RPMI7951 (cell line): ENCODE measurements at regions not wholly inside any gene's neighbourhood (a gene's known extent, or its start where the extent isn't known, plus 50 kb on each side); places are given as distances from the start of the nearest gene placed in this dataset.

ENCODE experiments used
- DNase-seq: peaks from one replicate; pipeline ENCODE4 v3.0.0-alpha.2; 2012; ENCODE audit warnings: low read depth

DNA sequence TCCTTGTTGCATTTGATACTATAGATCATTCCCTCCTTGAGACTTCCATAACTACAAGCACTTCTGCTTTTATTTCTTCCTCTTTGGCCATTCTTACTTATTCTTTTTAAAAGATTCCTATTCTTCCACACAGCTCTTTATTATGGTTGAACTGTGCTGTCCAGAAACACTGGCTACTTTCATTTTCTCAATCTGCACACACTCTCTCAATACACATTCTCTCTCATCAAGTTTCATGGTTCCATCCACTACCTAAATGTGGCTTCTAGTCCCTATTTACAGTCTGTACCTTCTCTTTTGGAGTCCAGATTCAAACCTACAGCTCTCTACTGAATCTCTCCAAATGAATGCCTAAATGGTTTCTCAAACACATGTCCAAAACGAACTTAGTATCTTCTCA lies 214.3 kb upstream of the RSPO3 start:
- no peak for DNase-seq

GRCh38 chr6:126905917-126906316 lies 212.6 kb upstream of the RSPO3 start:
- DNase-seq: no peak

DNA sequence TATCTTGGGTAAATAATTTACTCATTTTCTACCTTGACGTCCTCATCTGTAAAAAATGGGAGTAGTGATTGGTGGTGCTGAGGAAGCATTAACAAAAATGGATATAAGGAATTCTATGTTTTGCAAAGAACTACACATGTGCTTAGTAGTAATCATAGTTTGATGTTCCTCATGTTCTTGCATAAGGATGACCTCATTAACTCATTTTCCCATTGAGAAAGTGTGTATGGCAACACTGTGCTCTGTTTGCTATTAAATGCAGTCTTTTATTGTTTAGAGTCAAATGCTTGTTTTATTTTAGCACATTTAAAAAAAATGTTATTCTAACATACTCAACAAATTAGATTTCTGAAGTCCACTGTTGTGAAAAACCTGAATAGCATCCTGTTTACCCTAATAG lies 211.2 kb upstream of the RSPO3 start:
- DNase-seq: no peak

GRCh38 chr6:126907996-126908395 lies 210.5 kb upstream of the RSPO3 start:
- DNase-seq: no peak

DNA sequence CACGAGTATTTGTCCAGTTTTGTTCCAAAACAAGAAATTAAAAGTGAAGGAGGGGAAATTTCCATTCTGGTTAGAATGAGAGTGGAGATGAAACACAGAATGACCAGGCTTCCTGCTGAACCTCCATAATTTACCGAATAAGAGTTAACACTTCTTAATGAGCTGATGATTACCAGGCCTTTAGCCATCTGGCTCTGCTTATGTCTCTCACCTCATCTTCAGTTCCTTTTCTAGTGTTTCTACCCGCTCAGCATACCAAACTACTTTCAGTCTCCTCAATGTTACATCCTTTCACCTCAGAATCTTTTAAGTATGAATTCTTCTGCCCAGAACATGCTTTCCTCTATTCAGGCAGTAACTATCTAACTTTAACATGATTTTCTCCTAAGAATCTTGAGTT lies 209.0 kb upstream of the RSPO3 start:
- no peak for DNase-seq

DNA sequence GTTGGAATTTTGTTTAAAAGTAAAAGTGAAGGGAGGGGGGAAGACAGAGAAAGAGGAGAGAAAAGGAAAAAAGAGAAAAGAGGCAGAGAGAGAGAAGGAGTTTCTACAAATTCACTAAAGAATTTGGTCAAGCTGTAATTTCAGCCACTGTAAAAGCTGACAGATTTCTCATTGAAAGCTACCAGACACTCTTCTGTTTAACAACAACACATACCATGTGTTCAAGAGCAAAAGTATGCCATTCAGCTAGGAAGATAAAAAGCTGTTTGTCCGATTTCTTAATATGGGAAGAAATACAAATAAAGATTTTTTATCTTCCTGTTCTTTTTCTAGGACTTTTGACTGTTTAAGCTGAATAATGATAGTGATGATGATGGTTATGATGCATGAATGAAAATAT lies 204.8 kb upstream of the RSPO3 start:
- DNase-seq: no peak

DNA sequence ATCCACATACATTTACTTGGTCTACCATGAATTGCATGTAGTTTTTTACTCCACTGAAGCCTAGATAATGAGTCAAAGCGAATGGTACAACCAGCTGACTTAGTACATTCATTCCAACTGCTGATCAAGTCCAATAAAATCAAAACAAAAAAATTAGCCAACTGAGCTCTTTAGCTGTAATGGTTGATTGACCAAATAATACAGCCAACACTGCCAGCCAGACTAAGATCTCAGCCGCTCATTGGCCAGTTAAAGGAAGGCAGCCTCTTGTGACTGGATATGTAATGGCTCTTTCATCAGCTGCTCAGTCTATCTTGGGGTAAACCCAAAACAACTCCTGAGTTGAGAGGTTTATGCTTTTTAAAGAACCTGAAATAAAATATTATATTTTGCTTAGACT lies 204.3 kb upstream of the RSPO3 start:
- DNase-seq: no peak

GRCh38 chr6:126914801-126915200 lies 203.7 kb upstream of the RSPO3 start:
- no peak for DNase-seq

- DNase-seq: peak; percentile 35
Observed at GRCh38 chr6:126919947-126920346, 198.5 kb upstream of the RSPO3 start.

DNA sequence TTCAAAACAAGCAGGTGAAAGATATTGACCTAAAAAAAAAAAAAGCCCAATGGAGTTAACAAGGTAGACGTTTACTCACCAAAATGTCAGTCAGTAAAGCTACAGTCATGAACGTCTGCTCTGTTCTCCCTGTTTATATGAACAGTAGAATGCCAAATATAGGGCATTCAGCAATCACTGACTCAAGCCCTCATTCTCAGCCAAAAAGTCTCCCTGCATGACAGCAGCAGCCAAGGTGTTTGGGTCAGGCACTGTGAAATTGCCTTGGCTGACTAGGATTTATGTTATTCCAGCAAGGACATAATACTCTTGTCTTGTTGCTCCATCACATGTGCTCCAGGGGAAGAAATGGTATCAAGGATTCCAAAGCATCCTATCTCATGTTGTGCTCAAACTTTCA lies 194.7 kb upstream of the RSPO3 start:
- DNase-seq: no peak

GRCh38 chr6:126926926-126927325 lies 191.5 kb upstream of the RSPO3 start:
- no peak for DNase-seq

DNA sequence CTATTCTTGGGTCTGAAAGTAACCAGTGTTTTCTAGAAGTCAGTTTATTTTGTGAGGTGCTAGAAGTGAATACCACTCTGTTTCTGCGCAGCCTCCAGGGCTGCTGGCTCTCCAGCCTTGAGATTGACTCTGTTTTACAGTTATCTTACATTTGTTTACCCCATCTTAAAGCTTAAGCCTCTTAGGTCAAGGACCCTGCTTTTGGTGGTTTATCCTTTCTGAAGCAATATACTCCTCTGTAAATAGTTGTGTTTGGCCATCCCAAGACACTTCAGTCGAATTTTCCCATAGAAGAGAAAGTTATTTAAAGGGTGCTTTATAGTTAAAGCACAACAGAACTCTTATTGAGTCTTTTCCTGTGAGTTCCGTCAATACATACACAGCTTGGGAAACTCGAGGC lies 190.6 kb upstream of the RSPO3 start:
- no peak for DNase-seq

DNA sequence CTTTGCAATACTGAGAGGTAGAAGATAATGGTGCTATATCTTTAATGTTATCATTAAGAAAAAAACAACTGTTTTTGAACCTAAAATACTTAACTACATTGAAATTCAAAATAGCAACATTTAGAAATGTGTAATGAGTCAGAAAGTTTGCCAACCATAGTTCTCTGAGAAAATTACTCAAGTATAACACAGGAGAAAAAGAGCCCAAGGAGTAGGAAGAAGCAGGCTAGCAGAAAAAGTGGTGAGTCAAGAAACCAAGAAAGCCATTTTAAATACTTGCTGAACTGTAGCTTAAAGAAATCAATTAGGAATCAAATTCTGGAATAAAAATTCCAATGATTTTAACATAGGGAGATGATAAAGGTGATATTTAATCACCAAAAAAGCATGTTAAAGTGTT lies 181.0 kb upstream of the RSPO3 start:
- no peak for DNase-seq

DNA sequence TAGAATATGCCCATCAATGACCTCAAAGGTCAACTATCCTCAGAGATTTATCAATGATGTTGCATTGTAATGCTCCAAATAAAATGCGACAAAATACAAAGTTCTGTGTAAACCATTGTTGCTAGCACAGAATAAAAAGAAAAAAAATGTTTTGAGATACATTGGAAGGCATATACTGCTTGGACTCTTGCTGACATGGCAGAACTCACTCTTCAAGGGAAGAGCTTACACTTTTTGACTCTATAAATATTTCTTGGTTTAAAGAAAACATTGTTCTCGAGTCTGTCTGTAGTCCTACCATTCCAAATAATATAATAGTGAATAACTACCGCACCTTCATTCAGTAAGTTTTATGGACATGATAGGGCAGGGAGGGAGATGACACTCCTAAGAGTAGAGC lies 178.7 kb upstream of the RSPO3 start:
- DNase-seq: no peak

DNA sequence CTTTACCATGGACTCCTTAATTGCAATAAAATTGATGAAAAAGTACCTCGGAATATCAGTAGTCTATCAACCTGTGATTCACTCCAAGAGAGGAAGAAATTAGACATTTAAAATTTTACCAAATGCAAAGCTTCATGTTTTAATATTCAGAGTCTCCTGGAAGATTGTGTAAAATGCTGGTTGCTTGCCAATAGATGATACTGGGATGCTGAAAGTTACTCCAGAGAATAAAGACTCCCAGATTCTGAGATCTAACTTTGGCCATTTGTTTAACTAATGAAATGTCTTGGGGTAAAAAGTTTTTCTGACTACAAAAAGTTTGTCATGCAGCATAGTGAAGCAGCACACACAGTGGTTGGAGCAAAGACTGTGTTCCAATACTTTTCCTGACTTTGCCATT lies 176.7 kb upstream of the RSPO3 start:
- DNase-seq: no peak

DNA sequence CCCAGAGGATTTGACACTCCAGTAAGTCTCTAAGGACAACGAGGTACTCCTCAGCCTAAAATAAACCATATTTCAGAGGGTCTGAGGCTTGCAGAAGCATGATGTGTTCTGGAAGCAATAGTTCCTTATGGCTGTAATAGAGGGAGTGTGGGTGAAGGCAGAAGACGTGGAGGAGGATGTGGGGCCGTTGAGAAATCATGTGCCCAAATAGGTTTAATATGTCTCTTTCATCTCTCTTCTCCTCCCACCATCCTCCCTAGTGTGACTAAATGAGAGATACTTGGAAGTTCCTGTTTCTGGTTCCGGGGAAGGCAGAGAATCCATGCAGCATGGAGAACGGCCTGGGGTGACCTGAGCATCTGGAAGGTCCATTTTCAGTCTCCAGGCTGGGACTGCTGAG lies 174.0 kb upstream of the RSPO3 start:
- DNase-seq: no peak

DNA sequence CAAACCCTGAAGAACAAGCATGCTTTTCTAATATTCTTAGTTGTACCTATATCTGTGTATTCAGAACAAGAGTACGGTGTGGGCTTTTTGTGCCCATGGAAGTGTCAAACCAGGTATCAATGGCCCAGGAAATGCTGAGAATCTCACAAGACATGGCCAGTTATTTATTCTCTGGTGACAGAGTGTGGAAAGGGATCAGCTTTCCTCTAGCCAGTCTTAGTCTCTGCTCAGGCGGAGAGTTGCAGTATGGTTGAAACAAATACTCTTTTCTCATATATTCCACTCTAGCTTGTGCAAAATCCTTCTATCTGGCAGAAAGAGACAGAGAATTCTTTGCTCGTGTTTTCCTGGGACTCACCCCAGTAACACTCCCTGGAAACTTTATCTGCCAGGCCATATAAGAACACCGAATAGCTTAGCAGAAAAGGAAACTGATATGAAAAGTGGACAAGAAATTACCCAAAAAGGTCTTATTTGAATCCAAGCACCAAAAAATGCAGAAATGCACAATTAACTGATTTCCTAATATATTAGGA lies 173.3 kb upstream of the RSPO3 start:
- no peak for DNase-seq

- no peak for DNase-seq
Observed at GRCh38 chr6:126945812-126946360, 172.6 kb upstream of the RSPO3 start.

GRCh38 chr6:126947070-126947469 lies 171.4 kb upstream of the RSPO3 start:
- DNase-seq: no peak

DNA sequence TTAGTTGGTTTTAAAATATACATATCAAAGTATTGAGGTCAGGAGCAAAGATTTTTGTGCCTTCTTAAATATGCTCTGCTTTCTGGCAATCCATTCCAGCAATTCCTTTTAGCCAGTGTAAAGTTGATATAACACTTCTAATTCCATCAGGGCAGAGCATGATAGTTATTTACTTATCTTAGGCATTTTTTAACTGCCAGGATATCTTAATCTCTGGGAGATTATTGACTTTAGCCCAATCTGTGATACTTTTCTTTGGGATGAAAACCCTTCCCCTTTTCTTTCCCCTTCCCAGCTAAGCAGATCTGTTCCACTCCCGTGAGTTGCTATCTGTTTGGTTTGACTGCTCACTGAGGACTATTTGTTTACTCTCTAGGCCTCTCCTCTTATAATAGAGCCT lies 168.7 kb upstream of the RSPO3 start:
- DNase-seq: no peak

DNA sequence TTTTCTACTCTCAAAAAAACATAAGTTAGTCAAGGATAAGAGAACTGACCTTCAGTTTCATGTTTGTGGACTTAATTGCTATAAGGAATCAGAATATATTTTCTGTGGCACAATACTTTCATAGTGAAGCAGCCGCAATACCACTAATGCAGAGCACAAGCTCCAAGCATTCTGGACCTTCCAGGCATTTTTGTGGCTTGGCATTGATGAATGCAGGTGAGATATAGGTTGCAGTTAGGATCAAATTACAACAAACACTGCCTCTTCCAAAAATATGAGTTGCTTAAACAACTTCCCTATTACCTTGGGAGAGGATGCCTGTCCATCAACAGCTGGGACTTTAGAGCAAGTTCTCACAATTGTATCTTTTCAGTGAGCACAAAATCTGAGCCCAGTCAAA lies 162.8 kb upstream of the RSPO3 start:
- DNase-seq: no peak

DNA sequence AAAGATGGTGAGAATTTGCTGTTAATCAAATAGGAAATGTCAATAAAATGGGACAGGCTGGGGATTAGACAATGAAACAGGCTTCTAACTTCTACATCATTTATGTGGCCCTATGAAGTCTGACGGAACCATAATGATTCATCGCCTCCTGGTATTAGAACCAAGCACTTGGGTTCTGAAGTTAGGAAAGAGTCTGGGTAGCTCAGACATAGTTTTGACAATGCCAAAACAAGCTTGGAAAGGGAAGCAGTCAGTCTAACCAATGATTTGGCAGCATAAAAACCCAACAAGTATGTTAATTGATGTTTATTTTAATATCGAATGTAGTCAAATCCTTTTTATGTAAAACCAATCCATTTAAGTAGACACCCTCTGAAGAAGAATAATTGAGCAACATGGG lies 160.8 kb upstream of the RSPO3 start:
- no peak for DNase-seq

GRCh38 chr6:126959765-126960164 lies 158.7 kb upstream of the RSPO3 start:
- no peak for DNase-seq

DNA sequence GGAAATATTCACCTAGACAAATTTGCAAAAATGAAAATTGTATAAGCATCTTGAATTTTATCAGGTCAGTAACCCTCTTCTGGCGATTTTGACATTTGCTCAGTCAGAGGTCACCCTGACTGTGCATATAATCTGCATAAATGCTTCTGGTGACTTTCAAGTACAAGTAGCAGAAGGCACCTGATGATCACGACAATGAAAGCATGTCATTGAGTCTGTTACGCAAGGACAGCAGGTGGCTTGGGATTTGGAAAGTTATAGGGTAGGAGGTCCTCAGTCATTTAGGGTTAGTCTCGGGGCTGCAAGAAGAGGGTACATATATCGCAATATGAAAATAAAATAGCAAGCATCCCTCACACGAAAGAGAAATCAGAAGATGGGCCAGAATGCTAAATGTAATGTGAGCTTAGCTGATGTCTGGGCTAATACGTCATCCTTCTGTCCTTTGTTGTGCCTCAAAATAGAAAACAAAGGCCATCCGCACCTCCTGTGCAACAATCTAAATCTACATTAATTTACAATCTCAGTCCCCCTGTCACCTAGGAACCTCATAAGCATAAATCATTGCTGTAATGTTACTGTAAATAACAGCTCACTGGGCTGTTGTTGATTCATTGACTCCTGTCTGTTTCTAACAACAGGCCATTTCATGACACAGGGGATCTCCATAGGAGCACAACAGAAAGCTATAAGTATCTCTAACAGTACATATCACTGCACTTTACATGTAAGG lies 155.2 kb upstream of the RSPO3 start:
- no peak for DNase-seq
